ENCODE measurements at regions not wholly inside any gene's neighbourhood (a gene's known extent, or its start where the extent isn't known, plus 50 kb on each side); places are given as distances from the start of the nearest gene placed in this dataset.

DNA sequence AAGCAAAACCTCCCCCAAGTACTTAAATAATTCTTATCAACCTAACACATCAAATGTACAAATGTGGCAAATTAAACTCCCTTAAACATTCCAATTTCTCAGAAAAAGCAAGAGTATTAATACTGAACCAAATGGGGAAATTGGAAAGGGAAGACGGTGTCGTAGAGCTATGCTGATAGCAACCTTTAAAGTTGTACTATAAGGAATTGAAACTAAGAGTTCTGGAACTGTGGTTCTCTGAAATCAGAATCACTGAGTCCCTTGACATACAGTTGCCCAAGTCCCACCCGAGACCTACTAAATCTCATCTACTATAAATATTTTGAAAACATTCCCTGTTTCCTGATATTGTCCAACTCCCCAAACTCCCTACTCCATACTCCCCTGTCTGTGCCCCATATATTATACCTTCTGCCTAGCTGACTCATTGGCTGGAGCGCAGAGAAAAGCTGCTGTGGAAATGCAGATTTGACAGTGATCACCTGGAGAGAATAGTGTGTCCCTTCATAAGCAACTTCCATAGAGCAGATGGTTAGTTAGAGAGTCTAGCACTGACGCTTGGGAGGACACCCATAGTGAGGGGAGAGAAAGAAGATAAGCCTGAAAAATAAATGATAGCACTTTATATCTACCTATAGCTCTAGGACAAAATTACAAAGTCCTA, 51.4 kb upstream of the ITM2B start:
- H3K27ac ChIP-seq (replicated peaks), result no peak overlapping the region
- H3K27me3 ChIP-seq (ENCODE audit: low read depth), result no peaks in the 10 kb centered on the region
- H3K9me3 ChIP-seq (replicated peaks), result no peaks in the 10 kb centered on the region
- H3K36me3 ChIP-seq, result no peaks in the 10 kb centered on the region
- TF ChIP-seq, protein P1, sequence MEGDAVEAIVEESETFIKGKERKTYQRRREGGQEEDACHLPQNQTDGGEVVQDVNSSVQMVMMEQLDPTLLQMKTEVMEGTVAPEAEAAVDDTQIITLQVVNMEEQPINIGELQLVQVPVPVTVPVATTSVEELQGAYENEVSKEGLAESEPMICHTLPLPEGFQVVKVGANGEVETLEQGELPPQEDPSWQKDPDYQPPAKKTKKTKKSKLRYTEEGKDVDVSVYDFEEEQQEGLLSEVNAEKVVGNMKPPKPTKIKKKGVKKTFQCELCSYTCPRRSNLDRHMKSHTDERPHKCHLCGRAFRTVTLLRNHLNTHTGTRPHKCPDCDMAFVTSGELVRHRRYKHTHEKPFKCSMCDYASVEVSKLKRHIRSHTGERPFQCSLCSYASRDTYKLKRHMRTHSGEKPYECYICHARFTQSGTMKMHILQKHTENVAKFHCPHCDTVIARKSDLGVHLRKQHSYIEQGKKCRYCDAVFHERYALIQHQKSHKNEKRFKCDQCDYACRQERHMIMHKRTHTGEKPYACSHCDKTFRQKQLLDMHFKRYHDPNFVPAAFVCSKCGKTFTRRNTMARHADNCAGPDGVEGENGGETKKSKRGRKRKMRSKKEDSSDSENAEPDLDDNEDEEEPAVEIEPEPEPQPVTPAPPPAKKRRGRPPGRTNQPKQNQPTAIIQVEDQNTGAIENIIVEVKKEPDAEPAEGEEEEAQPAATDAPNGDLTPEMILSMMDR (IDR thresholded peaks at IDR 0.05; ENCODE audit: borderline replicate concordance), result no peak
- no peak overlapping the region for H3K4me3 ChIP-seq
- DNase-seq, result no peak
- H3K4me1 ChIP-seq, result no peaks in the 10 kb centered on the region
- intact Hi-C loops (cut with micrococcal nuclease), result no loop called here

DNA sequence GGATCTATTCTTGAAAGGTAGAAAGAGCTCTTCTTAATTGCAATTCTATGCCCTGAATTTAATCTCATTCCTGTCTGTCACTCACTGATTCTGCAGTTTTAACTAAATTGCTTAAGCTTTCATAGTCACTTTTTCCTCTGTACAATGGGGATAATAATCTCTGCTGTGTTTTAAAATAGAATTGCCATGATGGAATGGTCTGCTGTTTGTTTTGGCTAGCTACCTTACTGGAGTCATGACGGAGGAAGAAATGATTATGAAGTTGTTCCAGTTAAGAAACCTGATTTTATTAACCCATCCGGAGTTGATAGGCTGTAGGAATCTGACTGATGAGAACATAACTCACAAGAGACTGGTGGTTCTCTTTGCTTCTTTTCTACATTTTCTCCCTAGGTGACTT, 54.9 kb upstream of the ITM2B start:
- no peak overlapping the region for H3K4me3 ChIP-seq
- intact Hi-C loops (cut with micrococcal nuclease), result no loop called here
- H3K27ac ChIP-seq (replicated peaks), result no peak overlapping the region

DNA sequence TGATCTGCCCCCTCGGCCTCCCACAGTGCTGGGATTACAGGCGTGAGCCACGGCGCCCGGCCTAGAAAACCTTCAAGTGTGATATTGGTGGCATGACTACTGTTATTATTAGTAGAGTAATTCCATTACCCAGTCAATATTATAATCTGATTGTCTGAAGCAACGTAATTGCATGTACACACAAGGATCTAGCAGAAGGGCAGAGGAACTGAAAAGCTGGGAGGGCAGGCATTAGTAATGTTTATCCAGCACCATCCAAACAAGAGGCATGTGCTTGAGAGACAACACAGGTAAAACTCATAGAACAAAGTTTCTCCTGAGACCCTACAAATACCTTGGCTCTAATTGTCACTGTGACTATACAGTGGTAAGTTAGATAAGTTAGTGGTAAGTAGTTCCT, 56.2 kb upstream of the ITM2B start:
- DNase-seq, result no peak
- Histone ChIP-seq H3K4me3 (no peak overlapping the region), H3K4me1 (no peaks in the 10 kb centered on the region), H3K27me3 (ENCODE audit: low read depth) (no peaks in the 10 kb centered on the region), H3K9me3 (replicated peaks) (no peaks in the 10 kb centered on the region), H3K27ac (replicated peaks) (no peak overlapping the region), H3K36me3 (no peaks in the 10 kb centered on the region)
- intact Hi-C loops (cut with micrococcal nuclease), result no loop called here
- TF ChIP-seq, protein P1 (IDR thresholded peaks at IDR 0.05; ENCODE audit: borderline replicate concordance), result no peak

More for the DNA sequence above, 54.9 kb upstream of the ITM2B start:
- Histone ChIP-seq H3K4me1 (no peaks in the 10 kb centered on the region), H3K9me3 (replicated peaks) (no peaks in the 10 kb centered on the region), H3K27me3 (ENCODE audit: low read depth) (no peaks in the 10 kb centered on the region), H3K36me3 (no peaks in the 10 kb centered on the region)
- TF ChIP-seq, protein P1 (IDR thresholded peaks at IDR 0.05; ENCODE audit: borderline replicate concordance), result no peak
- DNase-seq, result no peak

DNA sequence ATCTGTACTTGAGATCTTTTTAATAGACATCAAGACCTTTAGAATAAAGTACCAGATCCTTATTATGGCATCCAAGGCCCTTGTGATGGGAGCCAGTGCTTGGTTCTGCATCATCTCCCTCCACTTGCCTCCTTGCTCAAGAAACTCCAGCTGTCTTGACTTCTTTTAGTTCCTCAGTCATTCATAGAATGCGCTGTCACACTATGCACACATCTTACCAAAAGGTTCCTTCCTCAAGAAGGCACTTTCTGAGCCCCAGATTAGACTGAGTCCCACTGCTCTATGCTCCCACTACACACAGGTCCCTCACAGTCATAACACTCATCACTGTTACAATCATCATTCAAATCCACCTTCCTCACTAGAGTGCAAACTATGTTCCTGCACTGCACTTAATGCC, 57.8 kb upstream of the ITM2B start:
- no peaks in the 10 kb centered on the region for H3K27me3 ChIP-seq (ENCODE audit: low read depth)
- DNase-seq, result no peak
- no peaks in the 10 kb centered on the region for H3K36me3 ChIP-seq
- H3K9me3 ChIP-seq (replicated peaks), result no peaks in the 10 kb centered on the region
- intact Hi-C loops (cut with micrococcal nuclease), result no loop called here
- H3K4me1 ChIP-seq, result no peaks in the 10 kb centered on the region
- no peak overlapping the region for H3K4me3 ChIP-seq
- TF ChIP-seq, protein P1 (IDR thresholded peaks at IDR 0.05; ENCODE audit: borderline replicate concordance), result no peak
- H3K27ac ChIP-seq (replicated peaks), result no peak overlapping the region

DNA sequence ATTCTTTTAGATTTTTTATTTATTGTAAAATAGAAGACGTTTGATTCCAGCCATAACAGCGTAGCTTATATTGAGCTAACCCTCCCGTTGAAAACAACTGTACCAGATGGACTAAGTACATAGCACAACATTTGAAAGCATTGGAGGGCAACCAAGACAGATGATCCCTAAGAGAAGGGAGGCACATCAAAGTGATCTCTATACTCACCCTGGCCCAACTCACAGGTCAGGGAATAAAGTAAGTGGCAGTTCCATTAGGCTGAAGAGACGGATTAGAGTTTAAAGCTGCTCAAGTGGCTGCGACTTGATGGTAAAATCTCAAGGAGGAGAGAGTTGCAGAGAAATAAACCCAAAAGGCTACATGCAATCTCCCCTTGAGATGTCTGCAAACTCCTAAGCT, 65.1 kb upstream of the ITM2B start:
- H3K27ac ChIP-seq (replicated peaks), result no peak overlapping the region
- intact Hi-C loops (cut with micrococcal nuclease), result no loop called here

More for the DNA sequence above, 65.1 kb upstream of the ITM2B start:
- no peaks in the 10 kb centered on the region for H3K9me3 ChIP-seq (replicated peaks)
- peaks cover 2% of the 10 kb centered on the region for H3K4me1 ChIP-seq
- H3K36me3 ChIP-seq, result no peaks in the 10 kb centered on the region
- DNase-seq, result no peak
- TF ChIP-seq, protein P1 (IDR thresholded peaks at IDR 0.05; ENCODE audit: borderline replicate concordance), result no peak
- H3K4me3 ChIP-seq, result no peak overlapping the region
- no peaks in the 10 kb centered on the region for H3K27me3 ChIP-seq (ENCODE audit: low read depth)
